MM.1S (cell line): ENCODE measurements at regions not wholly inside any gene's neighbourhood (a gene's known extent, or its start where the extent isn't known, plus 50 kb on each side); places are given as distances from the start of the nearest gene placed in this dataset.

Experiments used
- CTCF ChIP-seq: fragments of 300-600 bp; sonication (generic); IDR thresholded peaks from 2 replicates; pipeline ENCODE4 v1.5.1; 2016; ENCODE audit warnings: antibody characterized with exemption, low read length, mixed read lengths
- EZH2 ChIP-seq: fragments of 300-600 bp; sonication (generic); optimal IDR thresholded peaks from 2 replicates; pipeline ENCODE3; 2017; ENCODE audit warnings: low read depth, mild to moderate bottlenecking, antibody characterized with exemption, low read length, mixed read lengths

GRCh38 chr2:223488814-223489213, 113.3 kb downstream of the SCG2 start:
- TF ChIP-seq CTCF (no peak), EZH2 (no peak)
